ENCODE measurements at regions not wholly inside any gene's neighbourhood (a gene's known extent, or its start where the extent isn't known, plus 50 kb on each side); places are given as distances from the start of the nearest gene placed in this dataset.
"Not testable (repeated sequence)": the region's sequence is repeated elsewhere in the genome, so short reads cannot be mapped to it uniquely, and the experiment has no call there.

GRCh38 chr5:17373406-17373805 lies 124.6 kb upstream of the TAF11L2 start:
- WGBS, 2 donors (ENCODE audit: low coverage in 1 of 2) = 38 to 43% methylated on average over 4 to 5 of the region's 5 CpGs
- H3K4me3 ChIP-seq = no peak overlapping the region
- no peak for TF ChIP-seq POLR2A (IDR thresholded peaks at IDR 0.05)
- TF ChIP-seq POLR2AphosphoS5 (IDR thresholded peaks at IDR 0.05) = no peak
- peaks cover 6% of the 10 kb centered on the region for H3K27me3 ChIP-seq
- ATAC-seq = no peak
- H3K27ac ChIP-seq = no peak overlapping the region
- no peaks in the 10 kb centered on the region for H3K9me3 ChIP-seq
- H3K36me3 ChIP-seq = no peaks in the 10 kb centered on the region
- no peaks in the 10 kb centered on the region for H3K4me1 ChIP-seq

GRCh38 chr5:17373814-17374556 lies 124.0 kb upstream of the TAF11L2 start:
- ATAC-seq = no peak
- TF ChIP-seq CTCF (IDR thresholded peaks at IDR 0.05) = no peak
- TF ChIP-seq POLR2AphosphoS5 (IDR thresholded peaks at IDR 0.05) = no peak
- no peak for TF ChIP-seq POLR2A (IDR thresholded peaks at IDR 0.05)
- 63 to 68% methylated on average over 5 to 6 of the region's 7 CpGs for WGBS, 2 donors (ENCODE audit: low coverage in 1 of 2)
- Histone ChIP-seq H3K9me3 (no peaks in the 10 kb centered on the region), H3K27me3 (peaks cover 6% of the 10 kb centered on the region), H3K27ac (no peak overlapping the region), H3K36me3 (no peaks in the 10 kb centered on the region), H3K4me3 (no peak overlapping the region), H3K4me1 (no peaks in the 10 kb centered on the region)

- Histone ChIP-seq H3K27me3 (peaks cover 6% of the 10 kb centered on the region), H3K27ac (no peak overlapping the region), H3K36me3 (no peaks in the 10 kb centered on the region), H3K4me1 (no peaks in the 10 kb centered on the region), H3K9me3 (no peaks in the 10 kb centered on the region), H3K4me3 (no peak overlapping the region)
- ATAC-seq = no peak
- no peak for TF ChIP-seq EP300 (IDR thresholded peaks at IDR 0.05)
- no peak for TF ChIP-seq CTCF (IDR thresholded peaks at IDR 0.05)
- no peak for TF ChIP-seq POLR2A (IDR thresholded peaks at IDR 0.05)
- TF ChIP-seq POLR2AphosphoS5 (IDR thresholded peaks at IDR 0.05) = no peak
- 43 to 47% methylated on average over 5 to 8 of the region's 10 CpGs for WGBS, 2 donors (ENCODE audit: low coverage in 1 of 2)
Observed at GRCh38 chr5:17374973-17375742, 122.9 kb upstream of the TAF11L2 start.

GRCh38 chr5:17375886-17376285 lies 122.1 kb upstream of the TAF11L2 start:
- not testable (repeated sequence) for H3K36me3 ChIP-seq, ATAC-seq, H3K4me3 ChIP-seq, H3K27ac ChIP-seq, H3K4me1 ChIP-seq, H3K27me3 ChIP-seq, H3K9me3 ChIP-seq
- 81 to 83% methylated on average over 1 to 2 of the region's 2 CpGs for WGBS, 2 donors (ENCODE audit: low coverage in 1 of 2)

- no peaks in the 10 kb centered on the region for H3K9me3 ChIP-seq
- peaks cover 6% of the 10 kb centered on the region for H3K27me3 ChIP-seq
- H3K4me3 ChIP-seq = no peak overlapping the region
- no peaks in the 10 kb centered on the region for H3K36me3 ChIP-seq
- ATAC-seq = no peak
- TF ChIP-seq EP300 (IDR thresholded peaks at IDR 0.05) (no peak), CTCF (IDR thresholded peaks at IDR 0.05) (no peak), POLR2AphosphoS5 (IDR thresholded peaks at IDR 0.05) (no peak), POLR2A (IDR thresholded peaks at IDR 0.05) (no peak)
- no peaks in the 10 kb centered on the region for H3K4me1 ChIP-seq
- whole genome bisulfite sequencing, 2 donors (ENCODE audit: low coverage in 1 of 2) = 55 to 56% methylated on average over 6 of the region's 6 CpGs
- H3K27ac ChIP-seq = no peak overlapping the region
Observed at GRCh38 chr5:17378346-17378997, 119.6 kb upstream of the TAF11L2 start.
